HG03159 (cell line): ENCODE measurements at regions not wholly inside any gene's neighbourhood (a gene's known extent, or its start where the extent isn't known, plus 50 kb on each side); places are given as distances from the start of the nearest gene placed in this dataset.
"Not testable (repeated sequence)": the region's sequence is repeated elsewhere in the genome, so short reads cannot be mapped to it uniquely, and the experiment has no call there.

Source experiments
- ATAC-seq: cut with Tn5 transposase; IDR thresholded peaks from one replicate; pipeline ENCODE4 v1.9.1; 2021; ENCODE audit warnings: mild to moderate bottlenecking, moderate library complexity; ENCODE audit not compliant: unreplicated experiment

GRCh38 chr6:11307226-11307625 lies 74.8 kb upstream of the NEDD9 start:
- ATAC-seq: no peak

- no peak for ATAC-seq
Observed at GRCh38 chr6:11304946-11305345, 72.5 kb upstream of the NEDD9 start.

- ATAC-seq: not testable (repeated sequence)
Observed at GRCh38 chr6:11299876-11300428, 67.5 kb upstream of the NEDD9 start.

- ATAC-seq: not testable (repeated sequence)
Observed at GRCh38 chr6:11299421-11299784, 66.9 kb upstream of the NEDD9 start.

- ATAC-seq: no peak
Observed at GRCh38 chr6:11298651-11299420, 66.4 kb upstream of the NEDD9 start.

- ATAC-seq: no peak
Observed at GRCh38 chr6:11297376-11297729, 64.9 kb upstream of the NEDD9 start.

- no peak for ATAC-seq
Observed at GRCh38 chr6:11296449-11297375, 64.2 kb upstream of the NEDD9 start.

GRCh38 chr6:11295969-11296368 lies 63.5 kb upstream of the NEDD9 start:
- no peak for ATAC-seq

- no peak for ATAC-seq
Observed at GRCh38 chr6:11294228-11294627, 61.8 kb upstream of the NEDD9 start.

GRCh38 chr6:11292594-11293236 lies 60.2 kb upstream of the NEDD9 start:
- ATAC-seq: no peak

- no peak for ATAC-seq
Observed at GRCh38 chr6:11292091-11292490, 59.6 kb upstream of the NEDD9 start.

GRCh38 chr6:11291582-11291981 lies 59.1 kb upstream of the NEDD9 start:
- ATAC-seq: no peak

- no peak for ATAC-seq
Observed at GRCh38 chr6:11290027-11290426, 57.6 kb upstream of the NEDD9 start.

- no peak for ATAC-seq
Observed at GRCh38 chr6:11288065-11288464, 55.6 kb upstream of the NEDD9 start.

GRCh38 chr6:11284996-11285395 lies 52.5 kb upstream of the NEDD9 start:
- no peak for ATAC-seq

- ATAC-seq: no peak
Observed at GRCh38 chr6:11283629-11284028, 51.2 kb upstream of the NEDD9 start.

- no peak for ATAC-seq
Observed at GRCh38 chr6:11282875-11283274, 50.4 kb upstream of the NEDD9 start.
